B cell (primary cell): ENCODE measurements at regions not wholly inside any gene's neighbourhood (a gene's known extent, or its start where the extent isn't known, plus 50 kb on each side); places are given as distances from the start of the nearest gene placed in this dataset.

Source experiments
- ATAC-seq: fragments of 200-7000 bp; cut with Tn5 transposase; one replicate; pipeline ENCODE4 v1.10.0; 2021; ENCODE audit warnings: low read depth, mild to moderate bottlenecking, moderate number of reproducible peaks, moderate library complexity
- CTCF ChIA-PET: fragments of 350-600 bp; sonication (Branson Sonifier 250); formaldehyde crosslinking; loops from one replicate; lab custom pipeline; 2021; ENCODE audit warnings: antibody characterized with exemption, inconsistent platforms; lab: Charles Lee
- POLR2A ChIA-PET: fragments of 350-600 bp; sonication (Branson Sonifier 250); formaldehyde crosslinking; loops from one replicate; lab custom pipeline; 2021; ENCODE audit warnings: antibody characterized with exemption; lab: Charles Lee
- DNase-seq: peaks from one replicate; pipeline ENCODE4 v3.0.0; 2013
- H2AFZ ChIP-seq: 2 replicates; pipeline ENCODE4 v1.6.1; 2012; ENCODE audit warnings: mild to moderate bottlenecking, low read depth, low read length; ENCODE audit not compliant: insufficient read depth, poor library complexity, severe bottlenecking
- H3K27ac ChIP-seq, 2 donors: 1 replicate in 1 of 2; 2 replicates in 1 of 2; pipeline ENCODE4 v1.5.1; 2012 to 2013; ENCODE audit warnings: low read length in 2 of 2, mild to moderate bottlenecking in 2 of 2, moderate library complexity in 1 of 2
- H3K27me3 ChIP-seq, 4 experiments: fragments of 200-600 bp in 1 of 4; sonication (generic) in 1 of 4; replicated peaks in 1 of 4; 1 replicate in 2 of 4; 2 replicates in 2 of 4; pipeline versions ENCODE4 v1.6.1 to v1.7.0; 2013 to 2016; ENCODE audit warnings: low read length in 3 of 4, mild to moderate bottlenecking in 2 of 4, mixed read lengths in 1 of 4, moderate library complexity in 1 of 4; ENCODE audit not compliant: insufficient read depth in 4 of 4, control insufficient read depth in 3 of 4; ENCODE audit errors: control extremely low read depth in 1 of 4
- H3K36me3 ChIP-seq, 2 experiments: replicated peaks in 1 of 2; 1 replicate in 1 of 2; 2 replicates in 1 of 2; pipeline versions ENCODE4 v1.6.1 to v1.7.1; 2013; ENCODE audit warnings: low read length in 1 of 2; ENCODE audit not compliant: insufficient read depth in 2 of 2, control insufficient read depth in 1 of 2; ENCODE audit errors: control extremely low read depth in 1 of 2, extremely low read depth in 1 of 2
- H3K4me1 ChIP-seq, 2 donors: fragments of 200-600 bp in 1 of 2; sonication (generic) in 1 of 2; 1 replicate in 1 of 2; 2 replicates in 1 of 2; pipeline versions ENCODE4 v1.5.1 to v1.6.1; 2013 to 2017; ENCODE audit warnings: low read length in 2 of 2; ENCODE audit not compliant: control insufficient read depth in 2 of 2, insufficient read depth in 2 of 2
- H3K4me2 ChIP-seq: replicated peaks from 2 replicates; pipeline ENCODE3; 2012; ENCODE audit warnings: mild to moderate bottlenecking, low read depth, low read length; ENCODE audit not compliant: poor library complexity, severe bottlenecking
- H3K4me3 ChIP-seq, 5 experiments: fragments of 200-600 bp in 1 of 5; sonication (generic) in 1 of 5; 1 replicate in 3 of 5; 2 replicates in 2 of 5; pipeline versions ENCODE4 v1.5.1 to v1.7.0; 2011 to 2016; ENCODE audit warnings: low read length in 4 of 5, mild to moderate bottlenecking in 4 of 5, low read depth in 2 of 5, control low read depth in 1 of 5, moderate library complexity in 1 of 5; ENCODE audit not compliant: insufficient read depth in 1 of 5; ENCODE audit errors: control extremely low read depth in 1 of 5, extremely low read depth in 1 of 5
- H3K79me2 ChIP-seq: fragments of 200-600 bp; sonication (generic); one replicate; pipeline ENCODE4 v1.6.0; 2016; ENCODE audit warnings: low read length; ENCODE audit not compliant: control insufficient read depth, insufficient read depth
- H3K9ac ChIP-seq: fragments of 200-600 bp; sonication (generic); 2 replicates; pipeline ENCODE4 v1.6.1; 2017; ENCODE audit warnings: mild to moderate bottlenecking, low read length, moderate library complexity
- H3K9me3 ChIP-seq, 3 donors: one replicate each; pipeline versions ENCODE4 v1.6.1 to v1.7.1; 2013; ENCODE audit warnings: low read length in 2 of 3; ENCODE audit not compliant: control insufficient read depth in 2 of 3, insufficient read depth in 1 of 3; ENCODE audit errors: control extremely low read depth in 1 of 3
- H4K20me1 ChIP-seq: 2 replicates; pipeline ENCODE4 v1.6.0; 2012; ENCODE audit warnings: mild to moderate bottlenecking, low read length; ENCODE audit not compliant: insufficient read depth, control insufficient read depth, poor library complexity, severe bottlenecking
- H3K27ac Mint-ChIP-seq: one replicate; pipeline ENCODE4 v1.8.0; 2021; ENCODE audit warnings: mixed read lengths
- H3K27me3 Mint-ChIP-seq: one replicate; pipeline ENCODE4 v1.8.0; 2021; ENCODE audit warnings: mixed read lengths
- H3K4me1 Mint-ChIP-seq: one replicate; pipeline ENCODE4 v1.8.0; 2021; ENCODE audit warnings: mixed read lengths
- H3K4me3 Mint-ChIP-seq: one replicate; pipeline ENCODE4 v1.8.0; 2021; ENCODE audit warnings: mixed read lengths
- H3K9me3 Mint-ChIP-seq: one replicate; pipeline ENCODE4 v1.8.0; 2022; ENCODE audit warnings: mixed read lengths; ENCODE audit not compliant: insufficient read depth
- EZH2 ChIP-seq: IDR thresholded peaks from 2 replicates; pipeline ENCODE4 v1.6.1; 2012; ENCODE audit warnings: borderline replicate concordance, low read depth, mild to moderate bottlenecking, moderate library complexity, low read length; ENCODE audit not compliant: insufficient read depth, poor library complexity, severe bottlenecking
- WGBS: methylation state at CpG from one replicate; pipeline ENCODE4 v1.1.5; 2013; ENCODE audit warnings: missing lambda C conversion rate; ENCODE audit not compliant: insufficient coverage; 5-methylcytosine and 5-hydroxymethylcytosine counted together
- intact Hi-C: fragments of 100-400 bp; cut with micrococcal nuclease; formaldehyde crosslinking; loops from one replicate; pipeline ENCODE4 v1.10.0; 2022
- TF ChIP-seq, protein P1 (sequence below): fragments of 200-600 bp; IDR thresholded peaks from one replicate; pipeline ENCODE4 v1.8.0; 2022; ENCODE audit warnings: antibody characterized with exemption, mild to moderate bottlenecking

DNA sequence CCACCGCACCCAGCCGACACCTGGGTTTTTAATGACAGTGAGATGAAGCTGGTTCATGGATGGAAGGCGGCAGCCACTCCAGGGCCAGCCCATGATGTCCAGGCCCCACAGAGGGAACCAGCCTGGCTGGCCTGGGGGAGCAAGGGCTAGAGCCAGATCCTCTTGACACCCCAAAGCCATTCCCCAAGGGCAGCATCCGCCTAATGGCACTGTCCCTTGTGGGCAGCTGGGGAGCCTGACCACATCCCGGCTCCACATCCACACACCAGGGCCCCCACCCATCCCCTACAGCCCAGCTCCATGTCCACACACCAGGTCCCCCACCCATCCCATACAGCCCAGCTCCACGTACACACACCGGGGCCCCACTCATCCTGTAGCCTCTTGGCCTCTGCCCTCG, 53.3 kb upstream of the ACSF3 start:
- H3K4me3 ChIP-seq = no peak overlapping the region
- no peaks in the 10 kb centered on the region for H3K36me3 ChIP-seq
- no peak overlapping the region for H3K4me2 ChIP-seq
- POLR2A ChIA-PET = interaction anchor here (0.5 kb wide), 1 partner anchor 119 kb away, joined by 4 read pairs; no protein-coding TSS in a partner anchor
- H3K27me3 ChIP-seq = peaks cover 0 to 27% (median 2%) of the 10 kb centered on the region in 4 experiments
- H3K4me1 Mint-ChIP-seq = peaks cover 18% of the 10 kb centered on the region
- no peaks in the 10 kb centered on the region for H3K9me3 Mint-ChIP-seq
- peaks cover 11% of the 10 kb centered on the region for H3K27me3 Mint-ChIP-seq
- DNase-seq (no peak), ATAC-seq (no peak)
- H4K20me1 ChIP-seq = no peaks in the 10 kb centered on the region
- 86% methylated on average over 5 of the region's 8 CpGs for WGBS
- no peak overlapping the region for H3K27ac ChIP-seq
- H3K27ac Mint-ChIP-seq = peak overlapping the region; percentile 32
- H3K4me3 Mint-ChIP-seq = no peak overlapping the region
- H3K9me3 ChIP-seq = peaks cover 0 to 15% (median 0%) of the 10 kb centered on the region in 3 donors
- no peak overlapping the region for H3K9ac ChIP-seq
- peaks cover 17 to 29% of the 10 kb centered on the region in 2 donors for H3K4me1 ChIP-seq
- intact Hi-C loops = no loop called here
- CTCF ChIA-PET = no interaction called here
- no peak overlapping the region for H2AFZ ChIP-seq
- no peak for TF ChIP-seq EZH2
- TF ChIP-seq, protein P1, sequence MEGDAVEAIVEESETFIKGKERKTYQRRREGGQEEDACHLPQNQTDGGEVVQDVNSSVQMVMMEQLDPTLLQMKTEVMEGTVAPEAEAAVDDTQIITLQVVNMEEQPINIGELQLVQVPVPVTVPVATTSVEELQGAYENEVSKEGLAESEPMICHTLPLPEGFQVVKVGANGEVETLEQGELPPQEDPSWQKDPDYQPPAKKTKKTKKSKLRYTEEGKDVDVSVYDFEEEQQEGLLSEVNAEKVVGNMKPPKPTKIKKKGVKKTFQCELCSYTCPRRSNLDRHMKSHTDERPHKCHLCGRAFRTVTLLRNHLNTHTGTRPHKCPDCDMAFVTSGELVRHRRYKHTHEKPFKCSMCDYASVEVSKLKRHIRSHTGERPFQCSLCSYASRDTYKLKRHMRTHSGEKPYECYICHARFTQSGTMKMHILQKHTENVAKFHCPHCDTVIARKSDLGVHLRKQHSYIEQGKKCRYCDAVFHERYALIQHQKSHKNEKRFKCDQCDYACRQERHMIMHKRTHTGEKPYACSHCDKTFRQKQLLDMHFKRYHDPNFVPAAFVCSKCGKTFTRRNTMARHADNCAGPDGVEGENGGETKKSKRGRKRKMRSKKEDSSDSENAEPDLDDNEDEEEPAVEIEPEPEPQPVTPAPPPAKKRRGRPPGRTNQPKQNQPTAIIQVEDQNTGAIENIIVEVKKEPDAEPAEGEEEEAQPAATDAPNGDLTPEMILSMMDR = no peak
- no peaks in the 10 kb centered on the region for H3K79me2 ChIP-seq

DNA sequence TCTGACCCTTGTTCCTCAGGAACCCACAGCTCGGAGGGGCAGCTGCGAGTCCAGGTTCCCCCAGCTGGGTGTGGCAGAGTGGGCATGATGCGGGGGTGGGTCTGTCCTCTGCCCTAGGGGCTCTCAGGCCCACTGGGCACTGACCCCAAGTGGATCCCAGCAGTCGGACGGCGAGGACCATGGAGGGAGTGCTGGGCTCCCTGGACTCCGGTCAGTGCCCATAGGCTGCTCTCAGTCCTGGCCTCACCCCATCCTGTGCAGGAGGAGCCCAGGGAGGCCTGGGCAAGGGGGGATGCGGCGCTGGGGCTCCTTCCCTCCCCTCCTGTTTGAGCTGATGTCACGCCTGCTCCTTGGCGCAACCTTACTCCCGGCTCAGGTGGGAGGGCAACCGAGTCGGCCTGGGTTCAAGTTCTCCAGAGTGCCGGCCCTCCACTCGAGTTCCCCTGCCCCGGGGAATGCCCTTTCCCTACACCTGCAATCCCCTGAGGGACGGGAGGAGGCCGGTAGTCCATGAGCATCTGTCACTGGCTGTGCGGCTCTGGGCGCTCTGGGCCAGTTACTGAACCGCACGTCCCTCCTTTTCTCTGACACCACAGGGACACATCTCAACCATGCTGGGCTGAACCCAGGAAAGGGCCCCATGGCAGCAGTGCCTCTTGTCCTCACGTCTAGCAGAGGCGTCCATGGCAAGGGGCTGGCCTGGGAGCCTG, 52.6 kb upstream of the ACSF3 start:
- Histone ChIP-seq H3K27me3 (peaks cover 0 to 27% (median 2%) of the 10 kb centered on the region in 4 experiments), H3K9ac (no peak overlapping the region), H3K36me3 (no peaks in the 10 kb centered on the region), H3K79me2 (no peaks in the 10 kb centered on the region), H3K4me1 (peaks cover 17 to 29% of the 10 kb centered on the region in 2 donors), H4K20me1 (no peaks in the 10 kb centered on the region), H2AFZ (no peak overlapping the region), H3K4me3 (no peak overlapping the region), H3K9me3 (peaks cover 0 to 15% (median 0%) of the 10 kb centered on the region in 3 donors), H3K27ac (no peak overlapping the region), H3K4me2 (no peak overlapping the region)
- TF ChIP-seq, protein P1 = no peak
- no peak for TF ChIP-seq EZH2
- CTCF ChIA-PET = no interaction called here
- POLR2A ChIA-PET = no interaction called here
- Mint-ChIP-seq H3K4me3 (no peak overlapping the region), H3K27ac (peak overlapping the region; percentile 32), H3K27me3 (peaks cover 11% of the 10 kb centered on the region), H3K4me1 (peaks cover 18% of the 10 kb centered on the region), H3K9me3 (peaks cover 2% of the 10 kb centered on the region)
- intact Hi-C loops = no loop called here
- no peak for ATAC-seq
- WGBS = 94% methylated on average over 23 of the region's 25 CpGs
- no peak for DNase-seq
